ENCODE measurements at regions not wholly inside any gene's neighbourhood (a gene's known extent, or its start where the extent isn't known, plus 50 kb on each side); places are given as distances from the start of the nearest gene placed in this dataset.

DNA sequence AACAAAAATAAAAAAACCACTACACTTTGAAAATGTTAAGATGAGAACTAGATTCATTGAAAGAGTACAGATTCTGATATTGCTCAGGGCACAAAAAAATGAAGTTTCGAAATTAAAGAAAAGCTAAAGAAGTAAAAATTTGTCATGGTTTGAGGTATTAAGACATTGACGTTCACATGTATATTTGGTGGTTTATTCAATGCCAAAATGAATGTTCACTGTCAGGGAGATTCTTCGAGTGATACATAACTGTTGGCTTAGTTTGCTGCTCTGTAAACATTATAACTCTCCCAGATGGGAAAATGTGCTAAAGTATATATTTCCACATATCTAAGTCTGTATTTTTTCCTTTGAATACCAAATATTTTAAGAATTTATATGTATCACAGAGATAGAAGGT lies 345.0 kb downstream of the SEMA3D start:
- Histone ChIP-seq H3K27ac (no peak overlapping the region), H3K4me1 (no peaks in the 10 kb centered on the region), H3K79me2 (no peaks in the 10 kb centered on the region), H3K9ac (no peak overlapping the region), H3K27me3 (ENCODE audit: control insufficient read depth, insufficient read depth, low read length) (no peaks in the 10 kb centered on the region), H3K36me3 (ENCODE audit: control insufficient read depth, insufficient read depth, low read length) (no peaks in the 10 kb centered on the region), H3K4me2 (ENCODE audit: low read length) (no peak overlapping the region), H3K4me3 (ENCODE audit: low read depth, low read length) (no peak overlapping the region), H3K9me3 (ENCODE audit: control insufficient read depth, low read length) (no peaks in the 10 kb centered on the region), H2AFZ (no peak overlapping the region)
- TF ChIP-seq, protein P1, sequence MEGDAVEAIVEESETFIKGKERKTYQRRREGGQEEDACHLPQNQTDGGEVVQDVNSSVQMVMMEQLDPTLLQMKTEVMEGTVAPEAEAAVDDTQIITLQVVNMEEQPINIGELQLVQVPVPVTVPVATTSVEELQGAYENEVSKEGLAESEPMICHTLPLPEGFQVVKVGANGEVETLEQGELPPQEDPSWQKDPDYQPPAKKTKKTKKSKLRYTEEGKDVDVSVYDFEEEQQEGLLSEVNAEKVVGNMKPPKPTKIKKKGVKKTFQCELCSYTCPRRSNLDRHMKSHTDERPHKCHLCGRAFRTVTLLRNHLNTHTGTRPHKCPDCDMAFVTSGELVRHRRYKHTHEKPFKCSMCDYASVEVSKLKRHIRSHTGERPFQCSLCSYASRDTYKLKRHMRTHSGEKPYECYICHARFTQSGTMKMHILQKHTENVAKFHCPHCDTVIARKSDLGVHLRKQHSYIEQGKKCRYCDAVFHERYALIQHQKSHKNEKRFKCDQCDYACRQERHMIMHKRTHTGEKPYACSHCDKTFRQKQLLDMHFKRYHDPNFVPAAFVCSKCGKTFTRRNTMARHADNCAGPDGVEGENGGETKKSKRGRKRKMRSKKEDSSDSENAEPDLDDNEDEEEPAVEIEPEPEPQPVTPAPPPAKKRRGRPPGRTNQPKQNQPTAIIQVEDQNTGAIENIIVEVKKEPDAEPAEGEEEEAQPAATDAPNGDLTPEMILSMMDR (IDR thresholded peaks at IDR 0.05), result no peak

DNA sequence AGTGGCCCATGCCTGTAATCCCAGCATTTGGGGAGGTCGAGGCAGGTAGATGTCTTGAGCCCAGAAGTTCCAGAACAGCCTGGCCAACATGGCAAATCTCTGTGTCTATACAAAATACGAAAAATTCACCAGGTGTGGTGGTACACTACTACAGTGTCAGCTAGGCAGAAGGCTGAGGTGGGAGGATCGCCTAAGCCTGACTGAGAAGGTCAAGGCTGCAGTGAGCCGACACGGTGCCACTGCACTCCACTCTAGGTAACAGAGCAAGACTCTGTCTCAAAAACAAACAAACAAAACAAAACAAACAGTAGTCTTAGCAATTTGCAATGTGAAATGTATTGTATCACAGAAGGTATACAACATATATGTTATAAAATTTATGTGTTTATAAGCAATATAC lies 348.0 kb downstream of the SEMA3D start:
- no peaks in the 10 kb centered on the region for H3K36me3 ChIP-seq (ENCODE audit: control insufficient read depth, insufficient read depth, low read length)
- H3K4me1 ChIP-seq, result no peaks in the 10 kb centered on the region
- no peak overlapping the region for H3K4me3 ChIP-seq (ENCODE audit: low read depth, low read length)
- H3K9ac ChIP-seq, result no peak overlapping the region
- H2AFZ ChIP-seq, result no peak overlapping the region
- no peaks in the 10 kb centered on the region for H3K27me3 ChIP-seq (ENCODE audit: control insufficient read depth, insufficient read depth, low read length)
- H3K27ac ChIP-seq, result no peak overlapping the region
- TF ChIP-seq, protein P1 (IDR thresholded peaks at IDR 0.05), result no peak
- H3K4me2 ChIP-seq (ENCODE audit: low read length), result no peak overlapping the region
- H3K9me3 ChIP-seq (ENCODE audit: control insufficient read depth, low read length), result no peaks in the 10 kb centered on the region
- no peaks in the 10 kb centered on the region for H3K79me2 ChIP-seq

DNA sequence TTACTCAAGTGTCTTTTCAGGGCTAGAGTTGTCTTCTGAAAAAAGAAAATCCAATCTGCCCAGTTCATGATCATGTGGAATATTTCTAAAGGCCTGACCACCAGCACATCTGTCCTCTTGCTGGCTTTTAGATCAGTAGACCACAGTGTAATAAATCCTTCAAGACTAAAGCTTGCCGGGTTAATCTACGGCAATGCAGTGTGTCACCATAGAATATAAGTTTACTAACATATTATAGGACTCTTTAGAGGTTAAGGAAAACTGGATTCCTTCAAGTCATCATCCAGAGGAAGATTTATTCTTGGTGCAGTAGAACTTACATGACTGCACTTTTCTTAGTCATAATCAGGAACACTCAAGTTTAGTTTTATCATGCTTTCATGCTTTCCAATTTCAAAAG lies 349.5 kb downstream of the SEMA3D start:
- no peak overlapping the region for H3K4me3 ChIP-seq (ENCODE audit: low read depth, low read length)
- no peak overlapping the region for H2AFZ ChIP-seq
- H3K4me2 ChIP-seq (ENCODE audit: low read length), result no peak overlapping the region
- H3K79me2 ChIP-seq, result no peaks in the 10 kb centered on the region
- H3K36me3 ChIP-seq (ENCODE audit: control insufficient read depth, insufficient read depth, low read length), result no peaks in the 10 kb centered on the region
- H3K9me3 ChIP-seq (ENCODE audit: control insufficient read depth, low read length), result no peaks in the 10 kb centered on the region
- no peak overlapping the region for H3K27ac ChIP-seq
- H3K27me3 ChIP-seq (ENCODE audit: control insufficient read depth, insufficient read depth, low read length), result no peaks in the 10 kb centered on the region
- TF ChIP-seq, protein P1 (IDR thresholded peaks at IDR 0.05), result no peak
- H3K9ac ChIP-seq, result no peak overlapping the region
- no peaks in the 10 kb centered on the region for H3K4me1 ChIP-seq

DNA sequence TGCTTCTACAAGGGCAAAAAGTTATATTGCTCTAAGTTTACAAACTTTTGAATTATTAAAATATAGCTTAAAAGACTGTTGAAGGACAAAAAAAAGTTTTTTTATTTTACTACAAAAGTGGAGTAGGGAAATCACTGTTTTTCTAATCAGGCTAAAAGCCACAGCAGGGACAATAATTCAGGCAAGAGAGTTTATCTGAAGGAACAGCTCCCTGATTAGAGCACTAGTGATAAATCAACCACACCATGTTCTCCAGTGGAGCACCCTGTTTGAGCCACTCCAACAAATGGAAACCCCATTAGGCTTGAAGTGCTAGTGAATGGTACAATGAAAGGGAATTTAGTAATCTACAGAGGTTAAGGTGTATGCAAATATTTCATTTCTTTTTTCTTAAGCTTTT lies 357.1 kb downstream of the SEMA3D start:
- no peak overlapping the region for H3K4me3 ChIP-seq (ENCODE audit: low read depth, low read length)
- H3K9me3 ChIP-seq (ENCODE audit: control insufficient read depth, low read length), result no peaks in the 10 kb centered on the region
- H3K79me2 ChIP-seq, result no peaks in the 10 kb centered on the region
- H3K36me3 ChIP-seq (ENCODE audit: control insufficient read depth, insufficient read depth, low read length), result no peaks in the 10 kb centered on the region
- no peak overlapping the region for H3K9ac ChIP-seq
- H3K27me3 ChIP-seq (ENCODE audit: control insufficient read depth, insufficient read depth, low read length), result no peaks in the 10 kb centered on the region
- no peak overlapping the region for H3K27ac ChIP-seq
- no peak overlapping the region for H2AFZ ChIP-seq
- H3K4me2 ChIP-seq (ENCODE audit: low read length), result no peak overlapping the region
- no peaks in the 10 kb centered on the region for H3K4me1 ChIP-seq
- TF ChIP-seq, protein P1 (IDR thresholded peaks at IDR 0.05), result no peak

DNA sequence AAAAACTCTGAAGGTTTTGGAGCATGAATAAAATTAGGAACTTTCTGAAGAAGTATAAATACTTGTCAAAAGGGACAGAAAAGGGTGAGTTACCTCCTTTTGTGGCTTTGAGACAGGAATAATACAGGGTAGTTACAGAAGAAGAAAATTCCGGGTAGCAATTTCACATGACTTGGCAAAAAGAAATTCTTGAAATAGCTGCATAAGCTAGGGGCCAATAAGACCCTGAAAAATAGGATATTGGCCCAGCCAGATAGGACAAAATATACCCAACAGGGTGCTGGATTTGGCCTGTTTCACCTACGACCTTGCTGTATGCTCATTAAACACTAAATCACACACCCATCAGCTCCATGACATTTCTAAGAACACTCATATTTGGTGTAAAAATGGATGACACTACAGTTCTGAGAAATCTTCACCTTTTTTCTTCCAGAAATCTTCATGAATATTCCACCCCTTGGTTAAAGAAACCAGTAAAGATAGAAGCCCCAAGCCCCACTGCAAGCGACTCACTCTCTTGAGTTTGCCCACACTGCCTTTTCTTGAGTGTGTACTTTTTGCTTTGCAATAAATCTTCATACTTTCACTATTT lies 362.7 kb downstream of the SEMA3D start:
- Histone ChIP-seq H3K36me3 (ENCODE audit: control insufficient read depth, insufficient read depth, low read length) (no peaks in the 10 kb centered on the region), H3K9me3 (ENCODE audit: control insufficient read depth, low read length) (no peaks in the 10 kb centered on the region), H3K4me1 (no peaks in the 10 kb centered on the region), H2AFZ (no peak overlapping the region), H3K27ac (no peak overlapping the region), H3K9ac (no peak overlapping the region), H3K4me2 (ENCODE audit: low read length) (no peak overlapping the region), H3K79me2 (no peaks in the 10 kb centered on the region), H3K27me3 (ENCODE audit: control insufficient read depth, insufficient read depth, low read length) (no peaks in the 10 kb centered on the region), H3K4me3 (ENCODE audit: low read depth, low read length) (no peak overlapping the region)
- TF ChIP-seq, protein P1 (IDR thresholded peaks at IDR 0.05), result no peak

Data from parathyroid adenoma (tissue), 2 donors.